HepG2 (cell line): ENCODE measurements at regions not wholly inside any gene's neighbourhood (a gene's known extent, or its start where the extent isn't known, plus 50 kb on each side); places are given as distances from the start of the nearest gene placed in this dataset.

Experiments used
- ATAC-seq: fragments of 200-7000 bp; cut with Tn5 transposase; 3 replicates; pipeline ENCODE4 v1.9.1; 2020; ENCODE audit warnings: mild to moderate bottlenecking, moderate library complexity
- BruUV-seq: library from RNA; stranded (reverse); fragments of 400-500 nt; replicated peaks from 2 replicates; lab custom pipeline; 2021; lab: Mats Ljungman, UMichigan
- CTCF ChIA-PET: fragments of 300-600 bp; formaldehyde crosslinking; extraction: SDS; loops from one replicate; lab custom pipeline; 2021; ENCODE audit warnings: low total read pairs, inconsistent platforms, low intra/inter-chr PET ratio; lab: Yijun Ruan, JAX
- POLR2A ChIA-PET: fragments of 350-600 bp; sonication (Branson Sonifier 250); formaldehyde crosslinking; loops from one replicate; lab custom pipeline; 2020; ENCODE audit warnings: antibody characterized with exemption, inconsistent platforms; lab: Yijun Ruan, JAX
- DNase-seq: peaks from one replicate; pipeline ENCODE4 v3.0.0-alpha.2; 2015; ENCODE audit warnings: low spot score
- FAIRE-seq: peaks from 3 replicates; lab custom pipeline; 2011; peaks lifted over from hg19 to GRCh38; lab: Jason Lieb, UNC
- H2AFZ ChIP-seq: one replicate; pipeline ENCODE4 v1.6.1; 2011; ENCODE audit warnings: low read length, inconsistent platforms
- H3K27ac ChIP-seq: fragments of 300-600 bp; 3 replicates; pipeline ENCODE4 v1.8.0; 2011; ENCODE audit warnings: mixed run types, mild to moderate bottlenecking, mixed read lengths, low read length, inconsistent platforms; ENCODE audit not compliant: insufficient read depth; ENCODE audit errors: extremely low read length
- H3K27me3 ChIP-seq, 2 experiments: fragments of 200-600 bp in 1 of 2; 2 replicates in 1 of 2; 3 replicates in 1 of 2; pipeline versions ENCODE4 v1.6.0 to v1.8.0; 2011; ENCODE audit warnings: low read length in 2 of 2, mild to moderate bottlenecking in 2 of 2, moderate library complexity in 2 of 2, inconsistent platforms in 1 of 2; ENCODE audit not compliant: insufficient read depth in 2 of 2, control insufficient read depth in 1 of 2
- H3K36me3 ChIP-seq, 2 experiments: fragments of 200-600 bp in 1 of 2; replicated peaks in 1 of 2; 2 replicates in 1 of 2; 3 replicates in 1 of 2; pipeline versions ENCODE4 v1.5.1 to v1.8.0; 2011; ENCODE audit warnings: low read length in 2 of 2, inconsistent platforms in 1 of 2; ENCODE audit not compliant: insufficient read depth in 2 of 2, control insufficient read depth in 1 of 2
- H3K4me1 ChIP-seq: 2 replicates; pipeline ENCODE4 v1.5.1; 2012; ENCODE audit warnings: low read length, inconsistent platforms; ENCODE audit not compliant: insufficient read depth
- H3K4me2 ChIP-seq: 2 replicates; pipeline ENCODE4 v1.6.0; 2011; ENCODE audit warnings: low read depth, low read length, inconsistent platforms
- H3K4me3 ChIP-seq, 3 experiments: fragments of 200-600 bp in 1 of 3; sonication (generic), shearing (Covaris generic) in 1 of 3; replicated peaks in 1 of 3; 2 replicates each; pipeline ENCODE4 v1.5.1; 2011 to 2016; ENCODE audit warnings: low read length in 3 of 3, inconsistent platforms in 2 of 3, low read depth in 2 of 3, mild to moderate bottlenecking in 2 of 3, control low read depth in 1 of 3, mixed read lengths in 1 of 3; ENCODE audit not compliant: insufficient read depth in 1 of 3
- H3K79me2 ChIP-seq: one replicate; pipeline ENCODE4 v1.6.1; 2011; ENCODE audit warnings: low read length, inconsistent platforms; ENCODE audit not compliant: insufficient read depth
- H3K9ac ChIP-seq: 2 replicates; pipeline ENCODE4 v1.6.0; 2011; ENCODE audit warnings: mild to moderate bottlenecking, low read depth, low read length, inconsistent platforms; ENCODE audit not compliant: insufficient read depth
- H3K9me3 ChIP-seq: 2 replicates; pipeline ENCODE4 v1.5.1; 2012; ENCODE audit warnings: mild to moderate bottlenecking, low read length
- H4K20me1 ChIP-seq: 2 replicates; pipeline ENCODE4 v1.6.0; 2011; ENCODE audit warnings: inconsistent platforms, mild to moderate bottlenecking, low read length, moderate library complexity; ENCODE audit not compliant: insufficient read depth
- BCL3 ChIP-seq: sonication (generic); formaldehyde crosslinking; IDR thresholded peaks from 2 replicates; pipeline ENCODE4 v1.5.1; 2020; ENCODE audit warnings: mild to moderate bottlenecking, missing genetic modification reagents, moderate library complexity
- FOSL1 ChIP-seq: sonication (generic); formaldehyde crosslinking; IDR thresholded peaks from 2 replicates; pipeline ENCODE4 v1.9.0; 2021; ENCODE audit warnings: missing genetic modification reagents, borderline replicate concordance
- HNRNPL ChIP-seq: fragments of 200-400 bp; formaldehyde crosslinking; IDR thresholded peaks from 2 replicates; pipeline ENCODE4 v1.6.1; 2017; ENCODE audit warnings: mild to moderate bottlenecking, low read depth, low read length
- HOMEZ ChIP-seq: IDR thresholded peaks from 2 replicates; pipeline ENCODE4 v1.6.1; 2016; ENCODE audit warnings: low read depth
- KLF13 ChIP-seq: sonication (generic); formaldehyde crosslinking; IDR thresholded peaks from 2 replicates; pipeline ENCODE4 v1.4.0; 2020; ENCODE audit warnings: mild to moderate bottlenecking, missing genetic modification reagents
- MAZ ChIP-seq, 2 experiments: sonication (generic) in 1 of 2; formaldehyde crosslinking in 1 of 2; IDR thresholded peaks; 2 replicates each; pipeline versions ENCODE4 v1.5.0 to v1.6.1; 2012 to 2020; ENCODE audit warnings: low read depth in 2 of 2, mild to moderate bottlenecking in 2 of 2, borderline replicate concordance in 1 of 2, improper control_type of control experiment in 1 of 2, low read length in 1 of 2, missing genetic modification reagents in 1 of 2, moderate library complexity in 1 of 2
- MIER3 ChIP-seq: IDR thresholded peaks from 2 replicates; pipeline ENCODE4 v1.6.1; 2016; ENCODE audit warnings: missing compliant biosample characterization, borderline replicate concordance
- PITX1 ChIP-seq: sonication (generic); formaldehyde crosslinking; IDR thresholded peaks from 2 replicates; pipeline ENCODE4 v1.5.1; 2020; ENCODE audit warnings: mild to moderate bottlenecking, missing genetic modification reagents
- PRDM15 ChIP-seq: sonication (generic); formaldehyde crosslinking; IDR thresholded peaks from 2 replicates; pipeline ENCODE4 v1.4.0; 2020; ENCODE audit warnings: missing genetic modification reagents
- ZFP62 ChIP-seq: sonication (generic); formaldehyde crosslinking; IDR thresholded peaks from 2 replicates; pipeline ENCODE4 v1.4.0; 2020; ENCODE audit warnings: missing genetic modification reagents
- ZNF207 ChIP-seq: fragments of 450-650 bp; IDR thresholded peaks from 2 replicates; pipeline ENCODE4 v1.6.1; 2016; ENCODE audit warnings: antibody characterized with exemption, borderline replicate concordance
- ZNF644 ChIP-seq: IDR thresholded peaks from 2 replicates; pipeline ENCODE4 v1.6.1; 2016; ENCODE audit warnings: low read depth
- WGBS: methylation state at CpG from one replicate; pipeline ENCODE4 v1.1.6; 2017; ENCODE audit warnings: low lambda C conversion rate; 5-methylcytosine and 5-hydroxymethylcytosine counted together
- in situ Hi-C: cut with HindIII; loops from 2 replicates; pipeline ENCODE4 v1.10.0; 2017; ENCODE audit warnings: low pct_unique_long_range_greater_than_20kb; ENCODE audit not compliant: extremely low pct_ligation_motif_present
- intact Hi-C: fragments of 100-400 bp; cut with micrococcal nuclease; formaldehyde crosslinking; loops from one replicate; pipeline ENCODE4 v1.10.0; 2022; ENCODE audit not compliant: unreplicated experiment
- TF ChIP-seq, protein P1 (sequence below): IDR thresholded peaks from 2 replicates; pipeline ENCODE4 v1.6.1; 2016; ENCODE audit warnings: low read depth, borderline replicate concordance

DNA sequence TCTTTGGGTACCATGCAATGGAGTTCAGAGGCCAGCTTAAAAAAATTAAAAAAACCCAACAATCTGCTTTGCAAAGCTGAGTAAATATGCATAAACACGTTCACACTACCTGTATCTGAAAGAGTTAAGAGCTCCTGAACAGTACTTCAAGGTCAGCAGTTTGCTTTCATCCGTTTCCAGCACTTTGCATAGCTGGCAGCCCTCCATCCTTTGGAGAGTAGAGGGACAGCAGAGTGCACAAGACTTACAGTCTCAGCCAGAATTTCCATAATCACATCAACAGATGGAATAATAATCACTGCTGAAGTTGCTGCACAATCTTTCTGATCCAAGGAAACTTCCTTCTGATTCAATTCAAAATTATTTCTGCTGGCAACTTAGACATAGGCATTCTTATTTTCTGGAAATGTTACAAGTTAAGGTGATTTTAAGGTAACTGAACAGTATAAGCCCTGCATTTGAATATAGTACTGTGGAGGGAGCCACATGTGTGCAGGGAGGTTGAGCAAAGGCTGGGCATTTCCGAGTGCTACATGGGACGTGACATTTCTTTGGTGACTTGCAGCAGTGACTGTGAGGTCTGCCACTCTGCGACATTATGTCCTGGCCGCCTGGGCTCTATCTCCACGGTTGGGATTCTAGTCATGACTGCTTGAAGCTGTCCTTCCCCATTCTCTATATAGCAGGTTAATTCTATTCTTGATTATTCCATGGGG lies 73.5 kb upstream of the EMCN start:
- no peak for DNase-seq
- H3K9me3 ChIP-seq, result no peaks in the 10 kb centered on the region
- H4K20me1 ChIP-seq, result no peaks in the 10 kb centered on the region
- no peak for TF ChIP-seq KLF13 (CRISPR knock-in tag)
- no peak for TF ChIP-seq MIER3 (CRISPR knock-in tag)
- TF ChIP-seq, protein P1, sequence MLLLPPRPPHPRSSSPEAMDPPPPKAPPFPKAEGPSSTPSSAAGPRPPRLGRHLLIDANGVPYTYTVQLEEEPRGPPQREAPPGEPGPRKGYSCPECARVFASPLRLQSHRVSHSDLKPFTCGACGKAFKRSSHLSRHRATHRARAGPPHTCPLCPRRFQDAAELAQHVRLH, result no peak
- no peak for TF ChIP-seq HOMEZ (CRISPR knock-in tag)
- no peak for TF ChIP-seq FOSL1
- TF ChIP-seq PRDM15, result no peak
- TF ChIP-seq MAZ (IDR thresholded peaks at IDR 0.05; ENCODE audit: borderline replicate concordance, low read depth, low read length), result no peak
- TF ChIP-seq MAZ (CRISPR knock-in tag; IDR thresholded peaks at IDR 0.05; ENCODE audit: low read depth), result no peak
- no peak for TF ChIP-seq ZNF207
- no peak for TF ChIP-seq PITX1 (CRISPR knock-in tag)
- no peak for TF ChIP-seq HNRNPL
- TF ChIP-seq ZNF644 (CRISPR knock-in tag), result no peak
- TF ChIP-seq ZFP62, result no peak
- TF ChIP-seq BCL3 (CRISPR knock-in tag), result no peak
- intact Hi-C loops (no loop called here), in situ Hi-C loops (no loop called here)
- H3K4me3 ChIP-seq, result no peak overlapping the region
- H3K36me3 ChIP-seq, result no peaks in the 10 kb centered on the region
- H3K27me3 ChIP-seq, result no peaks in the 10 kb centered on the region
- H3K9ac ChIP-seq, result no peak overlapping the region
- no peak overlapping the region for H3K27ac ChIP-seq
- no peak for FAIRE-seq
- no peak for ATAC-seq
- no peak overlapping the region for H2AFZ ChIP-seq
- POLR2A ChIA-PET, result no interaction called here
- H3K4me2 ChIP-seq, result no peak overlapping the region
- H3K79me2 ChIP-seq, result no peaks in the 10 kb centered on the region
- no TSS peak for BruUV-seq
- CTCF ChIA-PET, result no interaction called here
- under 1% methylated on average over 5 of the region's 7 CpGs for WGBS
- no peaks in the 10 kb centered on the region for H3K4me1 ChIP-seq
